PC-3 (cell line): ENCODE measurements at regions not wholly inside any gene's neighbourhood (a gene's known extent, or its start where the extent isn't known, plus 50 kb on each side); places are given as distances from the start of the nearest gene placed in this dataset.

Experiments used
- CTCF ChIP-seq: fragments of 300-600 bp; sonication (generic); conservative IDR thresholded peaks from 2 replicates; pipeline ENCODE4 v1.5.1; 2017; ENCODE audit warnings: antibody characterized with exemption, low read depth, mild to moderate bottlenecking, low read length
- EZH2 ChIP-seq: fragments of 300-600 bp; sonication (generic); IDR thresholded peaks from one replicate; pipeline ENCODE4 v1.6.1; 2017; ENCODE audit warnings: antibody characterized with exemption, mild to moderate bottlenecking, low read length; ENCODE audit not compliant: unreplicated experiment
- EZH2phosphoT487 ChIP-seq: fragments of 300-600 bp; sonication (generic); IDR thresholded peaks from 2 replicates; pipeline ENCODE4 v1.6.1; 2018; ENCODE audit warnings: mild to moderate bottlenecking, antibody characterized with exemption, low read length, borderline replicate concordance

GRCh38 chr2:8251291-8251690, 430.6 kb upstream of the ID2 start:
- TF ChIP-seq EZH2phosphoT487 (no peak), CTCF (no peak), EZH2 (no peak)
